Esophagus squamous epithelium (tissue), 5 donors: ENCODE measurements at regions not wholly inside any gene's neighbourhood (a gene's known extent, or its start where the extent isn't known, plus 50 kb on each side); places are given as distances from the start of the nearest gene placed in this dataset.

Source experiments
- DNase-seq: peaks from one replicate; lab custom pipeline; 2025; lab: John Stamatoyannopoulos, UW
- H3K27ac ChIP-seq, 4 donors: fragments of 200-600 bp; sonication (generic); one replicate each; pipeline ENCODE4 v1.5.1; 2016 to 2019; ENCODE audit warnings: mild to moderate bottlenecking in 1 of 4
- H3K27me3 ChIP-seq, 4 donors: fragments of 200-600 bp; sonication (generic); 1 replicate in 3 of 4; 2 replicates in 1 of 4; pipeline versions ENCODE4 v1.5.1 to v1.6.0; 2017 to 2021; ENCODE audit warnings: antibody characterized with exemption in 1 of 4
- H3K36me3 ChIP-seq, 3 donors: fragments of 200-600 bp; sonication (generic); one replicate each; pipeline ENCODE4 v1.5.1; 2016 to 2019
- H3K4me1 ChIP-seq, 3 donors: fragments of 200-600 bp; sonication (generic); one replicate each; pipeline ENCODE4 v1.5.1; 2017 to 2019
- H3K4me3 ChIP-seq, 4 donors: fragments of 200-600 bp; sonication (generic); 1 replicate in 3 of 4; 2 replicates in 1 of 4; pipeline ENCODE4 v1.5.1; 2016 to 2019; ENCODE audit warnings: mild to moderate bottlenecking in 2 of 4, moderate library complexity in 1 of 4
- H3K9me3 ChIP-seq, 3 donors: fragments of 200-600 bp; sonication (generic); one replicate each; pipeline ENCODE4 v1.5.1; 2016 to 2019
- POLR2A ChIP-seq, 4 donors: fragments of 450-650 bp; IDR thresholded peaks; one replicate each; pipeline ENCODE4 v1.6.1; 2017; ENCODE audit warnings: antibody characterized with exemption in 4 of 4, mild to moderate bottlenecking in 4 of 4, moderate library complexity in 3 of 4
- whole genome bisulfite sequencing, 2 donors: methylation state at CpG; one replicate each; pipeline ENCODE4 v1.1.5; 2018; 5-methylcytosine and 5-hydroxymethylcytosine counted together
- intact Hi-C: fragments of 100-400 bp; cut with DNase I; formaldehyde crosslinking; loops from one replicate; pipeline ENCODE4 v1.15.0; 2022
- TF ChIP-seq, protein P1 (sequence below), 6 experiments: fragments of 450-650 bp in 4 of 6; fragments of 200-600 bp in 2 of 6; sonication (generic) in 2 of 6; IDR thresholded peaks; one replicate each; pipeline ENCODE4 v1.5.1; 2016 to 2019; ENCODE audit warnings: antibody characterized with exemption in 6 of 6, mild to moderate bottlenecking in 4 of 6, moderate library complexity in 4 of 6
- donor health status: DM: yes; HTN: yes; CAD: no.

DNA sequence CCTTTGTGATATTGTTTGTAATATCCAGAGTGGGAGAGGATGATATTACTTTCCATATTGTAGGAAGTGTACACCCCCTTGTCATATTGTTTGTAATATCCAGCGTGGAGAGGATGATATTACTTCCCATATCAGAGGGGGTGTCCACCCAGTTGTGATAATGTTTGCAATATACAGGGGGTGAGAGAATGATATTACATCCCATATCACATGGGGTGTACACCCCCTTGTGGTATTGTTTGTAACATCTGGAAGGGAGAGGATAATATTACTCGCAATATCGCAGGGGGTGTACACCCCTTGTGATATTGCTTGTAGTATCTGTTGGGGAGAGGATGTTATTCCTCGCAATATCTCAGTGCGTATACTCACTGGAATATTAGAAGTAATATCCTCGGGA is 61.5 kb downstream of the PRSS23 start:
- TF ChIP-seq, protein P1, sequence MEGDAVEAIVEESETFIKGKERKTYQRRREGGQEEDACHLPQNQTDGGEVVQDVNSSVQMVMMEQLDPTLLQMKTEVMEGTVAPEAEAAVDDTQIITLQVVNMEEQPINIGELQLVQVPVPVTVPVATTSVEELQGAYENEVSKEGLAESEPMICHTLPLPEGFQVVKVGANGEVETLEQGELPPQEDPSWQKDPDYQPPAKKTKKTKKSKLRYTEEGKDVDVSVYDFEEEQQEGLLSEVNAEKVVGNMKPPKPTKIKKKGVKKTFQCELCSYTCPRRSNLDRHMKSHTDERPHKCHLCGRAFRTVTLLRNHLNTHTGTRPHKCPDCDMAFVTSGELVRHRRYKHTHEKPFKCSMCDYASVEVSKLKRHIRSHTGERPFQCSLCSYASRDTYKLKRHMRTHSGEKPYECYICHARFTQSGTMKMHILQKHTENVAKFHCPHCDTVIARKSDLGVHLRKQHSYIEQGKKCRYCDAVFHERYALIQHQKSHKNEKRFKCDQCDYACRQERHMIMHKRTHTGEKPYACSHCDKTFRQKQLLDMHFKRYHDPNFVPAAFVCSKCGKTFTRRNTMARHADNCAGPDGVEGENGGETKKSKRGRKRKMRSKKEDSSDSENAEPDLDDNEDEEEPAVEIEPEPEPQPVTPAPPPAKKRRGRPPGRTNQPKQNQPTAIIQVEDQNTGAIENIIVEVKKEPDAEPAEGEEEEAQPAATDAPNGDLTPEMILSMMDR (IDR thresholded peaks at IDR 0.05), result no peak
- no peak for TF ChIP-seq POLR2A (IDR thresholded peaks at IDR 0.05)
- Histone ChIP-seq H3K4me1 (no peaks in the 10 kb centered on the region), H3K27ac (no peak overlapping the region), H3K9me3 (no peaks in the 10 kb centered on the region), H3K36me3 (no peaks in the 10 kb centered on the region), H3K27me3 (no peaks in the 10 kb centered on the region), H3K4me3 (no peak overlapping the region)
- intact Hi-C loops, result loop anchor here (10.0 kb wide), 1 partner anchor 433 kb away; no protein-coding TSS in a partner anchor
- WGBS, 2 donors, result 87 to 88% methylated on average over 6 of the region's 6 CpGs
- no peak for DNase-seq

DNA sequence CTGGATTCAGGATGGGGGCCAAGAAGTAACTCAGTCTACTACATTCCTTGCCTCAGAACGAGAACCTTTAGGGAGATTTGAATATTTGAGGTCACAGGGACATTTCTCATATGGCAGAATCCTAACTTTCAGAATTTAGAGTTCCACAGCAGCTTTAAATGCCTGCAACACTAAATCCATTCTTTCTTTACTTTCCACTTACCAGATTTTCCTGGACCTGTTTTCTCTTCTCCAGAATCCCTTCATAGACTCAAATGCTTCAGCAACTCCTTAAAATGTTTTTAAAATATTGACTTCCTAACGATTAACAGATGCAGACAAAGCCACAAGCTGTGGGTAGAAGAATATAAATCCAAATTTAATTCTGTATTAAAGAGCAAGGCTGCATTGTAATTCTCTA is 63.1 kb downstream of the PRSS23 start:
- DNase-seq, result no peak
- TF ChIP-seq, protein P1 (IDR thresholded peaks at IDR 0.05), result no peak
- no peak for TF ChIP-seq POLR2A (IDR thresholded peaks at IDR 0.05)
- Histone ChIP-seq H3K36me3 (no peaks in the 10 kb centered on the region), H3K27ac (no peak overlapping the region), H3K27me3 (no peaks in the 10 kb centered on the region), H3K4me1 (no peaks in the 10 kb centered on the region), H3K4me3 (no peak overlapping the region), H3K9me3 (no peaks in the 10 kb centered on the region)
- intact Hi-C loops, result loop anchor here (10.0 kb wide), 1 partner anchor 431 kb away; no protein-coding TSS in a partner anchor
- 27 to 35% methylated on average over 2 of the region's 2 CpGs for WGBS, 2 donors

DNA sequence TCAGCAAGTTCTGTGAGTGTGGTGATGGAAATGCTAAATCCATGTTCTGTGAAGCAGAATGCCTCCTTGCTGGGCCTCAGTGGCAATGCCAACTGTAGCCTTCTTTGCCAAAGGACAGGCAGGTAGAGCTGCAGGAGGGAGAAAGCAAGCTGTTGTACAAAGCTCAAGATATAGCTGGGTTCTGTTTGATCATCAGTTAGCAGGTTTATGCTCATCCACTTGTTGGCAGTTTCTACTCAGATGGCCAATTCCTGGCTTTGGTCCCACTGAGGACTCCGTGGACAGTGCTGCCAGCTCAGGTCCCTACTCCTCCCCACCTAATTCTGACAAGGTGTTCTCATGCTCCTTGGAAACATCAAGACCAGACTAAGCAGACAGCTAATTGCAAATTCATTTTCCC is 65.1 kb downstream of the PRSS23 start:
- Histone ChIP-seq H3K4me3 (no peak overlapping the region), H3K36me3 (no peaks in the 10 kb centered on the region), H3K4me1 (no peaks in the 10 kb centered on the region), H3K27me3 (no peaks in the 10 kb centered on the region), H3K9me3 (no peaks in the 10 kb centered on the region), H3K27ac (no peak overlapping the region)
- WGBS, 2 donors, result 78 to 91% methylated on average over 1 of the region's 1 CpG
- intact Hi-C loops, result loop anchor here (10.0 kb wide), 1 partner anchor 429 kb away; no protein-coding TSS in a partner anchor
- TF ChIP-seq, protein P1 (IDR thresholded peaks at IDR 0.05), result no peak
- no peak for TF ChIP-seq POLR2A (IDR thresholded peaks at IDR 0.05)
- no peak for DNase-seq

DNA sequence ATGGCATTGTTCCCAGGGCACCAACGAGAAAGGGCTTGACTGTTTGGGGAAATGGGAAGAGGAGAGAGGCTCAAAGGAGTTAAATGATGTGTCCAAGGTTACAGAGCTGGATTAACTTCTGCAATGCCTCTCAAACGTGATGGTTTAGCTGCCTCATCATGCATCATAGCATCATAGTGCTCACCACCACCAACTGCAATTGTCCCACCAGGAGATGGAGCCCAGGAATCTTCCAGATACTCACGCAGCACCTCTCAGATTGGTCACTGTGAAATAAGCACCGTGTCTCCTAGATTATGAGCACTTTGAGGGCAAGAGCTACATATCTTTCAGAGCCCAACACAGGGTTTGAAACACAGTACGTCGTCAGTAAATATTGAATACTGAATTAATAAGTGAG is 69.2 kb downstream of the PRSS23 start:
- TF ChIP-seq, protein P1 (IDR thresholded peaks at IDR 0.05), result no peak
- no peak for TF ChIP-seq POLR2A (IDR thresholded peaks at IDR 0.05)
- Histone ChIP-seq H3K27me3 (no peaks in the 10 kb centered on the region), H3K4me3 (no peak overlapping the region), H3K9me3 (no peaks in the 10 kb centered on the region), H3K4me1 (no peaks in the 10 kb centered on the region), H3K27ac (no peak overlapping the region), H3K36me3 (no peaks in the 10 kb centered on the region)
- no peak for DNase-seq
- intact Hi-C loops, result loop anchor here (10.0 kb wide), 1 partner anchor 425 kb away; no protein-coding TSS in a partner anchor
- 48 to 51% methylated on average over 6 of the region's 6 CpGs for WGBS, 2 donors

DNA sequence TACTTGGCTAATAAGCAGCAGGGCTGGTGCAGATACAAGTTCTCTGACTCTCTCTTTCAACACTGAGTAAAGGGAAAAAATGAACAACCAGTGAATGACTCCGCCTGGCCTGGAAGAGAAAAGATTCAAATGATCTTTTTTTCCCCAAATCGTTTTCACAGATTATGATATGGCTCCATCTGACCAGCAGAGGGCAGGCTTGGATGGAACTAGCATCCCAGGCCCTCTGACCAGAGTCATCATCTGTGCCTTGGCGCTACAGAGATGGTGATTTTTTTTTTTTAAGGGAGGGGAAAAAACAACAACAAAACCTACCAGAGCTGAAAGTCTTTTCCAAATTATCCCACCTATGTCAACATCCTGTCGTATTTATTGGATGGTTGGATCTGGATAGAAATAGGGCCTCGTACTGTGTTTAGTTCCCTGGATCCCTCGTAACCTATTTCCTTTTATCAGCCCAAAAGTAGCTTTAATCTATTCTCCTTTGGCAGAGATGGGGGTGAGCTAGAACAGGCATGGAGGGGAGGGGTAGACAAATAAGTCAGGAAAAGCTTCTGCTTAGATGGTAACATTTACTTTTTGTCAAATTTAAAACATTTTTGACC is 69.7 kb downstream of the PRSS23 start:
- no peak for TF ChIP-seq POLR2A (IDR thresholded peaks at IDR 0.05)
- TF ChIP-seq, protein P1 (IDR thresholded peaks at IDR 0.05), result peak; percentile 33 to 77 (median 62)
- intact Hi-C loops, result loop anchor here (5.0 to 10.0 kb wide), 2 partner anchors 47 to 425 kb away; no protein-coding TSS in a partner anchor
- H3K4me1 ChIP-seq, result no peaks in the 10 kb centered on the region
- no peaks in the 10 kb centered on the region for H3K36me3 ChIP-seq
- H3K4me3 ChIP-seq, result no peak overlapping the region
- no peaks in the 10 kb centered on the region for H3K9me3 ChIP-seq
- 35% methylated on average over 6 of the region's 6 CpGs for WGBS, 2 donors
- H3K27ac ChIP-seq, result no peak overlapping the region
- H3K27me3 ChIP-seq, result no peaks in the 10 kb centered on the region
- no peak for DNase-seq
